CD14-positive monocyte (primary cell): ENCODE measurements at regions not wholly inside any gene's neighbourhood (a gene's known extent, or its start where the extent isn't known, plus 50 kb on each side); places are given as distances from the start of the nearest gene placed in this dataset.
A peak's percentile ranks its signal among the peaks of the same experiment; 100 is the strongest.

Experiments used
- DNase-seq, 3 donors: peaks; one replicate each; pipeline ENCODE4 v3.0.0-alpha.2; 2011 to 2022
- H2AFZ ChIP-seq: 2 replicates; pipeline ENCODE4 v1.6.0; 2012; ENCODE audit warnings: mild to moderate bottlenecking, low read depth, low read length, inconsistent platforms; ENCODE audit not compliant: insufficient read depth, poor library complexity, severe bottlenecking
- H3K27ac ChIP-seq, 2 donors: 1 replicate in 1 of 2; 2 replicates in 1 of 2; pipeline ENCODE4 v1.5.1; 2012 to 2013; ENCODE audit warnings: low read length in 2 of 2, control low read depth in 1 of 2, inconsistent platforms in 1 of 2, low read depth in 1 of 2, mild to moderate bottlenecking in 1 of 2
- H3K27me3 ChIP-seq, 2 donors: one replicate each; pipeline versions ENCODE4 v1.6.0 to v1.6.1; 2011 to 2013; ENCODE audit warnings: low read length in 2 of 2; ENCODE audit not compliant: control insufficient read depth in 2 of 2, insufficient read depth in 2 of 2
- H3K36me3 ChIP-seq, 2 donors: replicated peaks in 1 of 2; 1 replicate in 1 of 2; 2 replicates in 1 of 2; pipeline versions ENCODE4 v1.5.1 to v1.6.1; 2012 to 2013; ENCODE audit warnings: low read length in 2 of 2, control low read depth in 1 of 2, inconsistent platforms in 1 of 2, mild to moderate bottlenecking in 1 of 2; ENCODE audit not compliant: insufficient read depth in 2 of 2, control insufficient read depth in 1 of 2
- H3K4me1 ChIP-seq, 2 donors: 1 replicate in 1 of 2; 2 replicates in 1 of 2; pipeline versions ENCODE4 v1.5.1 to v1.6.1; 2012 to 2013; ENCODE audit warnings: low read length in 2 of 2, control low read depth in 1 of 2, inconsistent platforms in 1 of 2, mild to moderate bottlenecking in 1 of 2, moderate library complexity in 1 of 2; ENCODE audit not compliant: insufficient read depth in 2 of 2, control insufficient read depth in 1 of 2
- H3K4me2 ChIP-seq: replicated peaks from 2 replicates; pipeline ENCODE3; 2012; ENCODE audit warnings: low read length, moderate library complexity, mild to moderate bottlenecking; ENCODE audit not compliant: poor library complexity, severe bottlenecking; ENCODE audit errors: extremely low read depth
- H3K4me3 ChIP-seq, 3 experiments: fragments of 200-600 bp in 1 of 3; sonication (generic) in 1 of 3; replicated peaks in 1 of 3; 1 replicate in 2 of 3; 2 replicates in 1 of 3; pipeline ENCODE4 v1.5.1; 2011 to 2013; ENCODE audit warnings: low read length in 3 of 3, mild to moderate bottlenecking in 3 of 3, control low read depth in 2 of 3, low read depth in 2 of 3, inconsistent platforms in 1 of 3, moderate library complexity in 1 of 3
- H3K79me2 ChIP-seq: 2 replicates; pipeline ENCODE4 v1.6.0; 2012; ENCODE audit warnings: mild to moderate bottlenecking, control low read depth, inconsistent platforms, low read length, moderate library complexity; ENCODE audit not compliant: insufficient read depth
- H3K9ac ChIP-seq: 2 replicates; pipeline ENCODE4 v1.6.0; 2017; ENCODE audit warnings: low read length, mild to moderate bottlenecking; ENCODE audit not compliant: insufficient read depth, poor library complexity, severe bottlenecking
- H3K9me3 ChIP-seq, 2 donors: replicated peaks in 1 of 2; 1 replicate in 1 of 2; 2 replicates in 1 of 2; pipeline versions ENCODE4 v1.5.1 to v1.6.1; 2012 to 2013; ENCODE audit warnings: low read length in 2 of 2, control low read depth in 1 of 2; ENCODE audit not compliant: control insufficient read depth in 1 of 2, insufficient read depth in 1 of 2
- H4K20me1 ChIP-seq: 2 replicates; pipeline ENCODE4 v1.6.0; 2012; ENCODE audit warnings: mild to moderate bottlenecking, low read length, control low read depth, moderate library complexity; ENCODE audit not compliant: insufficient read depth
- H3K27ac Mint-ChIP-seq, 7 donors: one replicate each; pipeline ENCODE4 v1.8.0; 2020; ENCODE audit warnings: mild to moderate bottlenecking in 7 of 7, mixed read lengths in 7 of 7, moderate library complexity in 6 of 7, inconsistent platforms in 2 of 7
- H3K27me3 Mint-ChIP-seq, 3 donors: one replicate each; pipeline ENCODE4 v1.8.0; 2021 to 2022; ENCODE audit warnings: low read depth in 3 of 3, mild to moderate bottlenecking in 3 of 3, mixed read lengths in 3 of 3, moderate library complexity in 3 of 3, inconsistent platforms in 1 of 3
- H3K36me3 Mint-ChIP-seq, 2 donors: one replicate each; pipeline ENCODE4 v1.8.0; 2020; ENCODE audit warnings: mixed read lengths in 2 of 2, inconsistent platforms in 1 of 2, mild to moderate bottlenecking in 1 of 2
- H3K4me1 Mint-ChIP-seq: one replicate; pipeline ENCODE4 v1.8.0; 2020; ENCODE audit warnings: mild to moderate bottlenecking, mixed read lengths
- H3K4me3 Mint-ChIP-seq, 2 donors: one replicate each; pipeline ENCODE4 v1.8.0; 2020; ENCODE audit warnings: mild to moderate bottlenecking in 2 of 2, mixed read lengths in 2 of 2, moderate library complexity in 1 of 2
- H3K9me3 Mint-ChIP-seq, 7 donors: one replicate each; pipeline ENCODE4 v1.8.0; 2020 to 2022; ENCODE audit warnings: mixed read lengths in 7 of 7, mild to moderate bottlenecking in 6 of 7, moderate library complexity in 6 of 7, inconsistent platforms in 2 of 7
- CTCF ChIP-seq: fragments of 200-600 bp; IDR thresholded peaks from one replicate; pipeline ENCODE4 v1.8.0; 2022; ENCODE audit warnings: antibody characterized with exemption, mild to moderate bottlenecking
- WGBS: methylation state at CpG from one replicate; pipeline ENCODE4 v1.1.5; 2013; ENCODE audit warnings: missing lambda C conversion rate; ENCODE audit not compliant: insufficient coverage; 5-methylcytosine and 5-hydroxymethylcytosine counted together
- intact Hi-C, 2 donors: fragments of 100-400 bp; cut with micrococcal nuclease; formaldehyde crosslinking; loops; one replicate each; pipeline versions ENCODE4 v1.15.0 to v1.15.1; 2023

GRCh38 chr4:155591738-155592143, 74.9 kb upstream of the GUCY1A1 start:
- no peaks in the 10 kb centered on the region for H3K79me2 ChIP-seq
- H3K9me3 ChIP-seq: no peaks in the 10 kb centered on the region
- Mint-ChIP-seq H3K36me3 (no peaks in the 10 kb centered on the region), H3K27me3 (no peaks in the 10 kb centered on the region), H3K9me3 (peaks cover 0 to 3% (median 0%) of the 10 kb centered on the region in 7 donors), H3K27ac (peak overlapping the region in 1 of 7 donors; percentile 4), H3K4me1 (no peaks in the 10 kb centered on the region), H3K4me3 (no peak overlapping the region)
- no peak for DNase-seq
- H2AFZ ChIP-seq: no peak overlapping the region
- H3K4me2 ChIP-seq: no peak overlapping the region
- H3K27ac ChIP-seq: no peak overlapping the region
- H3K4me1 ChIP-seq: no peaks in the 10 kb centered on the region
- no peaks in the 10 kb centered on the region for H4K20me1 ChIP-seq
- 99% methylated on average over 6 of the region's 6 CpGs for WGBS
- H3K36me3 ChIP-seq: no peaks in the 10 kb centered on the region
- H3K4me3 ChIP-seq: no peak overlapping the region
- intact Hi-C loops: no loop called here
- H3K9ac ChIP-seq: no peak overlapping the region
- no peak for TF ChIP-seq CTCF
- H3K27me3 ChIP-seq: no peaks in the 10 kb centered on the region

DNA sequence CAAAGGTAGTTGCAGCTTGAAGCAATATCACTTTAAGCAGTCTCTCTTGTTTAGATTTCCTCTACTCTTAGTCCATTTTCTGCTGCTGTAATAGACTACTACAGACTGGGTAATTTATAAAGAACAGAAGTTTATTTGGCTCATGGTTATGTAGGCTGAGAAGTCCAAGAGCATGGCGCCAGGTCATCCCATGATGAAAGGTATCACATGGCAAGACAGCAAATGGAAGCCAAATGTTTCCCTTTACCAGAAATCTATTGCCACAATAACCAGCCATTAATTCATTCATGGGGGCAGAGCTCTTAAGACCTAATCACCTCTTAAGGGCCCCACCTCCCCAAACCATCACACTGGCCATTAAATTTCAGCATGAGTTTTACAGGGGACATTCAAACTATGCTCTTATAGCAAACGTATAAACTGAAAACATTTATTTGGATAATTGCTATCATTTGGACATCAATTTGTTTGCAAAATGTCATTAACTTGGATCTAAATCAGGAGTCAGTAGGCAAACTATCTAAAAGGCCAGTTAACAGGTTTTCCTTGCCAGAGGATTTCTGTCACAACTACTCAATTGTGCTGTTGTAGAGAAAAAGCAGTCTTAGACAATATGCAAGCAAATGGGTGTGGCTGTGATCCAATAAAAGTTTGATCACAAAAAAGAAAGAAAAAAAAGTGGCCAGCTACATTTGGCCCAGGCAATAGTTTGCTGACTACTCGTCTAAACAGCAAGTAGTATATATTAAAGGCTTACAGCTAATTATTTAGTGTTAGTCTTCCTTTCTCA, 75.7 kb upstream of the GUCY1A1 start:
- WGBS: no CpG with 5 or more reads among the region's 3 CpGs
- H4K20me1 ChIP-seq: no peaks in the 10 kb centered on the region

More for the DNA sequence above, 75.7 kb upstream of the GUCY1A1 start:
- no peak overlapping the region for H3K9ac ChIP-seq
- Mint-ChIP-seq H3K36me3 (no peaks in the 10 kb centered on the region), H3K27ac (no peak overlapping the region), H3K9me3 (peaks cover 0 to 3% (median 0%) of the 10 kb centered on the region in 7 donors), H3K27me3 (no peaks in the 10 kb centered on the region), H3K4me1 (no peaks in the 10 kb centered on the region), H3K4me3 (no peak overlapping the region)
- no peaks in the 10 kb centered on the region for H3K9me3 ChIP-seq
- no peaks in the 10 kb centered on the region for H3K27me3 ChIP-seq
- H2AFZ ChIP-seq: no peak overlapping the region
- no peaks in the 10 kb centered on the region for H3K4me1 ChIP-seq
- no peak overlapping the region for H3K4me3 ChIP-seq
- H3K4me2 ChIP-seq: no peak overlapping the region
- no peaks in the 10 kb centered on the region for H3K36me3 ChIP-seq
- TF ChIP-seq CTCF: no peak
- H3K79me2 ChIP-seq: no peaks in the 10 kb centered on the region
- H3K27ac ChIP-seq: no peak overlapping the region
- no peak for DNase-seq
- intact Hi-C loops: no loop called here
